WTC11 (cell line): ENCODE measurements at regions not wholly inside any gene's neighbourhood (a gene's known extent, or its start where the extent isn't known, plus 50 kb on each side); places are given as distances from the start of the nearest gene placed in this dataset.

ENCODE experiments used
- ATAC-seq: fragments of 200-7000 bp; cut with Tn5 transposase; 2 replicates; pipeline ENCODE4 v1.10.0; 2021; ENCODE audit warnings: mild to moderate bottlenecking, moderate library complexity
- CTCF ChIA-PET: fragments of 300-600 bp; sonication (Branson Sonifier 250); formaldehyde crosslinking; loops from one replicate; lab custom pipeline; 2021; ENCODE audit warnings: antibody characterized with exemption; lab: Charles Lee
- POLR2A ChIA-PET: fragments of 350-600 bp; sonication (Branson Sonifier 250); formaldehyde crosslinking; loops from one replicate; lab custom pipeline; 2021; ENCODE audit warnings: antibody characterized with exemption; lab: Charles Lee
- DNase-seq: peaks from one replicate; pipeline ENCODE4 v3.0.0; 2021; ENCODE audit warnings: low spot score
- H3K27ac Mint-ChIP-seq: 2 replicates; pipeline ENCODE4 v1.8.0; 2021; ENCODE audit warnings: mixed read lengths
- H3K27me3 Mint-ChIP-seq: 2 replicates; pipeline ENCODE4 v1.8.0; 2021; ENCODE audit warnings: low read depth, mild to moderate bottlenecking, moderate library complexity, mixed read lengths
- H3K36me3 Mint-ChIP-seq: 2 replicates; pipeline ENCODE4 v1.8.0; 2021; ENCODE audit warnings: mixed read lengths
- H3K4me1 Mint-ChIP-seq: 2 replicates; pipeline ENCODE4 v1.8.0; 2022; ENCODE audit warnings: mixed read lengths
- H3K4me3 Mint-ChIP-seq: 2 replicates; pipeline ENCODE4 v1.8.0; 2021; ENCODE audit warnings: mild to moderate bottlenecking, moderate library complexity, mixed read lengths
- H3K9me3 Mint-ChIP-seq: 2 replicates; pipeline ENCODE4 v1.8.0; 2021; ENCODE audit warnings: mixed read lengths
- ERG ChIP-seq: fragments of 250-450 bp; sonication (Bioruptor Pico); IDR thresholded peaks from 2 replicates; pipeline ENCODE4 v1.8.0; 2021; ENCODE audit warnings: mild to moderate bottlenecking
- ESRRA ChIP-seq: sonication (generic); formaldehyde crosslinking; IDR thresholded peaks from 2 replicates; pipeline ENCODE4 v1.8.1; 2022; ENCODE audit warnings: mild to moderate bottlenecking, missing genetic modification reagents, borderline replicate concordance
- HMGA2 ChIP-seq: fragments of 250-450 bp; sonication (Bioruptor Pico); IDR thresholded peaks from 2 replicates; pipeline ENCODE4 v1.4.0; 2021; ENCODE audit warnings: mild to moderate bottlenecking, moderate library complexity
- MXD4 ChIP-seq: fragments of 250-450 bp; sonication (Bioruptor Pico); IDR thresholded peaks from 2 replicates; pipeline ENCODE4 v1.8.0; 2021; ENCODE audit warnings: mild to moderate bottlenecking, moderate library complexity, borderline replicate concordance
- PRDM15 ChIP-seq: sonication (generic); formaldehyde crosslinking; IDR thresholded peaks from 2 replicates; pipeline ENCODE4 v1.8.0; 2022; ENCODE audit warnings: missing genetic modification reagents
- PRRX2 ChIP-seq: fragments of 250-450 bp; sonication (Bioruptor Pico); IDR thresholded peaks from 2 replicates; pipeline ENCODE4 v1.8.0; 2021; ENCODE audit warnings: mild to moderate bottlenecking
- SP1 ChIP-seq: sonication (generic); formaldehyde crosslinking; conservative IDR thresholded peaks from 2 replicates; pipeline ENCODE4 v1.8.1; 2022; ENCODE audit warnings: missing genetic modification reagents
- TEAD1 ChIP-seq: sonication (generic); formaldehyde crosslinking; IDR thresholded peaks from 2 replicates; pipeline ENCODE4 v1.8.0; 2022; ENCODE audit warnings: mild to moderate bottlenecking, missing genetic modification reagents
- TP53 ChIP-seq: sonication (generic); formaldehyde crosslinking; IDR thresholded peaks from 2 replicates; pipeline ENCODE4 v1.8.1; 2023; ENCODE audit warnings: mild to moderate bottlenecking, missing genetic modification reagents
- USF1 ChIP-seq: sonication (generic); formaldehyde crosslinking; IDR thresholded peaks from 2 replicates; pipeline ENCODE4 v1.8.0; 2022; ENCODE audit warnings: mild to moderate bottlenecking, missing genetic modification reagents
- ZNF281 ChIP-seq: sonication (generic); formaldehyde crosslinking; IDR thresholded peaks from 2 replicates; pipeline ENCODE4 v1.8.0; 2023; ENCODE audit warnings: mild to moderate bottlenecking, missing genetic modification reagents
- ZNF317 ChIP-seq: sonication (generic); formaldehyde crosslinking; IDR thresholded peaks from 2 replicates; pipeline ENCODE4 v1.8.1; 2023; ENCODE audit warnings: low read depth, mild to moderate bottlenecking, moderate library complexity, missing genetic modification reagents, borderline replicate concordance
- ZNF416 ChIP-seq: fragments of 250-450 bp; sonication (Bioruptor Pico); IDR thresholded peaks from 2 replicates; pipeline ENCODE4 v1.9.0; 2021; ENCODE audit warnings: mild to moderate bottlenecking, inconsistent platforms
- TF ChIP-seq, protein P1 (sequence below): sonication (generic); formaldehyde crosslinking; conservative IDR thresholded peaks from 2 replicates; pipeline ENCODE4 v1.8.1; 2022; ENCODE audit warnings: mild to moderate bottlenecking, missing genetic modification reagents
- TF ChIP-seq, protein P2 (sequence below): fragments of 250-450 bp; sonication (Bioruptor Pico); IDR thresholded peaks from 2 replicates; pipeline ENCODE4 v1.9.0; 2021; ENCODE audit warnings: mild to moderate bottlenecking
- TF ChIP-seq, protein P3 (sequence below): sonication (generic); formaldehyde crosslinking; conservative IDR thresholded peaks from 2 replicates; pipeline ENCODE4 v1.8.1; 2023; ENCODE audit warnings: mild to moderate bottlenecking, low read depth, missing genetic modification reagents, moderate library complexity
- TF ChIP-seq, protein P4 (sequence below): sonication (generic); formaldehyde crosslinking; IDR thresholded peaks from 2 replicates; pipeline ENCODE4 v1.8.1; 2023; ENCODE audit warnings: mild to moderate bottlenecking, missing genetic modification reagents, borderline replicate concordance

GRCh38 chr16:59973966-59974365 is 1239.8 kb upstream of the GOT2 start:
- Mint-ChIP-seq H3K4me1 (peaks cover 8% of the 10 kb centered on the region), H3K27ac (no peak overlapping the region), H3K4me3 (no peak overlapping the region), H3K9me3 (peaks cover 32% of the 10 kb centered on the region), H3K36me3 (peaks cover 17% of the 10 kb centered on the region), H3K27me3 (no peaks in the 10 kb centered on the region)
- DNase-seq (no peak), ATAC-seq (no peak)
- ChIA-PET CTCF (no interaction called here), POLR2A (no interaction called here)
- TF ChIP-seq, protein P1, sequence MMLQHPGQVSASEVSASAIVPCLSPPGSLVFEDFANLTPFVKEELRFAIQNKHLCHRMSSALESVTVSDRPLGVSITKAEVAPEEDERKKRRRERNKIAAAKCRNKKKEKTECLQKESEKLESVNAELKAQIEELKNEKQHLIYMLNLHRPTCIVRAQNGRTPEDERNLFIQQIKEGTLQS, result no peak

GRCh38 chr16:59971264-59971663 is 1237.1 kb upstream of the GOT2 start:
- Mint-ChIP-seq H3K4me3 (no peak overlapping the region), H3K9me3 (peaks cover 27% of the 10 kb centered on the region), H3K27ac (no peak overlapping the region), H3K36me3 (peaks cover 11% of the 10 kb centered on the region), H3K4me1 (peaks cover 4% of the 10 kb centered on the region), H3K27me3 (no peaks in the 10 kb centered on the region)
- TF ChIP-seq ZNF281 (CRISPR knock-in tag) (no peak), ERG (CRISPR knock-in tag) (no peak), USF1 (CRISPR knock-in tag) (no peak), PRDM15 (CRISPR knock-in tag) (no peak), ESRRA (CRISPR knock-in tag) (no peak), SP1 (CRISPR knock-in tag) (no peak), HMGA2 (CRISPR knock-in tag) (no peak), TP53 (CRISPR knock-in tag) (no peak), ZNF317 (CRISPR knock-in tag) (no peak), TEAD1 (no peak), MXD4 (CRISPR knock-in tag) (no peak), PRRX2 (CRISPR knock-in tag) (no peak), ZNF416 (no peak)
- TF ChIP-seq, protein P2, sequence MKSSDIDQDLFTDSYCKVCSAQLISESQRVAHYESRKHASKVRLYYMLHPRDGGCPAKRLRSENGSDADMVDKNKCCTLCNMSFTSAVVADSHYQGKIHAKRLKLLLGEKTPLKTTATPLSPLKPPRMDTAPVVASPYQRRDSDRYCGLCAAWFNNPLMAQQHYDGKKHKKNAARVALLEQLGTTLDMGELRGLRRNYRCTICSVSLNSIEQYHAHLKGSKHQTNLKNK (CRISPR knock-in tag), result no peak
- TF ChIP-seq, protein P3, sequence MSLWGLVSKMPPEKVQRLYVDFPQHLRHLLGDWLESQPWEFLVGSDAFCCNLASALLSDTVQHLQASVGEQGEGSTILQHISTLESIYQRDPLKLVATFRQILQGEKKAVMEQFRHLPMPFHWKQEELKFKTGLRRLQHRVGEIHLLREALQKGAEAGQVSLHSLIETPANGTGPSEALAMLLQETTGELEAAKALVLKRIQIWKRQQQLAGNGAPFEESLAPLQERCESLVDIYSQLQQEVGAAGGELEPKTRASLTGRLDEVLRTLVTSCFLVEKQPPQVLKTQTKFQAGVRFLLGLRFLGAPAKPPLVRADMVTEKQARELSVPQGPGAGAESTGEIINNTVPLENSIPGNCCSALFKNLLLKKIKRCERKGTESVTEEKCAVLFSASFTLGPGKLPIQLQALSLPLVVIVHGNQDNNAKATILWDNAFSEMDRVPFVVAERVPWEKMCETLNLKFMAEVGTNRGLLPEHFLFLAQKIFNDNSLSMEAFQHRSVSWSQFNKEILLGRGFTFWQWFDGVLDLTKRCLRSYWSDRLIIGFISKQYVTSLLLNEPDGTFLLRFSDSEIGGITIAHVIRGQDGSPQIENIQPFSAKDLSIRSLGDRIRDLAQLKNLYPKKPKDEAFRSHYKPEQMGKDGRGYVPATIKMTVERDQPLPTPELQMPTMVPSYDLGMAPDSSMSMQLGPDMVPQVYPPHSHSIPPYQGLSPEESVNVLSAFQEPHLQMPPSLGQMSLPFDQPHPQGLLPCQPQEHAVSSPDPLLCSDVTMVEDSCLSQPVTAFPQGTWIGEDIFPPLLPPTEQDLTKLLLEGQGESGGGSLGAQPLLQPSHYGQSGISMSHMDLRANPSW, result no peak
- TF ChIP-seq, protein P4, sequence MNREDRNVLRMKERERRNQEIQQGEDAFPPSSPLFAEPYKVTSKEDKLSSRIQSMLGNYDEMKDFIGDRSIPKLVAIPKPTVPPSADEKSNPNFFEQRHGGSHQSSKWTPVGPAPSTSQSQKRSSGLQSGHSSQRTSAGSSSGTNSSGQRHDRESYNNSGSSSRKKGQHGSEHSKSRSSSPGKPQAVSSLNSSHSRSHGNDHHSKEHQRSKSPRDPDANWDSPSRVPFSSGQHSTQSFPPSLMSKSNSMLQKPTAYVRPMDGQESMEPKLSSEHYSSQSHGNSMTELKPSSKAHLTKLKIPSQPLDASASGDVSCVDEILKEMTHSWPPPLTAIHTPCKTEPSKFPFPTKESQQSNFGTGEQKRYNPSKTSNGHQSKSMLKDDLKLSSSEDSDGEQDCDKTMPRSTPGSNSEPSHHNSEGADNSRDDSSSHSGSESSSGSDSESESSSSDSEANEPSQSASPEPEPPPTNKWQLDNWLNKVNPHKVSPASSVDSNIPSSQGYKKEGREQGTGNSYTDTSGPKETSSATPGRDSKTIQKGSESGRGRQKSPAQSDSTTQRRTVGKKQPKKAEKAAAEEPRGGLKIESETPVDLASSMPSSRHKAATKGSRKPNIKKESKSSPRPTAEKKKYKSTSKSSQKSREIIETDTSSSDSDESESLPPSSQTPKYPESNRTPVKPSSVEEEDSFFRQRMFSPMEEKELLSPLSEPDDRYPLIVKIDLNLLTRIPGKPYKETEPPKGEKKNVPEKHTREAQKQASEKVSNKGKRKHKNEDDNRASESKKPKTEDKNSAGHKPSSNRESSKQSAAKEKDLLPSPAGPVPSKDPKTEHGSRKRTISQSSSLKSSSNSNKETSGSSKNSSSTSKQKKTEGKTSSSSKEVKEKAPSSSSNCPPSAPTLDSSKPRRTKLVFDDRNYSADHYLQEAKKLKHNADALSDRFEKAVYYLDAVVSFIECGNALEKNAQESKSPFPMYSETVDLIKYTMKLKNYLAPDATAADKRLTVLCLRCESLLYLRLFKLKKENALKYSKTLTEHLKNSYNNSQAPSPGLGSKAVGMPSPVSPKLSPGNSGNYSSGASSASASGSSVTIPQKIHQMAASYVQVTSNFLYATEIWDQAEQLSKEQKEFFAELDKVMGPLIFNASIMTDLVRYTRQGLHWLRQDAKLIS (CRISPR knock-in tag), result no peak
- ChIA-PET POLR2A (no interaction called here), CTCF (no interaction called here)
- ATAC-seq (no peak), DNase-seq (no peak)
